ENCODE measurements at regions not wholly inside any gene's neighbourhood (a gene's known extent, or its start where the extent isn't known, plus 50 kb on each side); places are given as distances from the start of the nearest gene placed in this dataset.

GRCh38 chr16:13770436-13770835 is 149.5 kb upstream of the ERCC4 start:
- no peak overlapping the region for H3K4me3 ChIP-seq
- Mint-ChIP-seq H3K27me3 (ENCODE audit: insufficient read depth, low read depth, poor library complexity) (no peaks in the 10 kb centered on the region), H3K27ac (no peak overlapping the region), H3K4me3 (no peak overlapping the region), H3K4me1 (0 out of 3 replicates have a peak, but pooled peaks cover 3% of the 10 kb centered on the region), H3K36me3 (ENCODE audit: low read depth) (0 out of 3 replicates have a peak, but pooled peaks cover 2% of the 10 kb centered on the region), H3K9me3 (peaks cover 2% of the 10 kb centered on the region)
- H3K27ac ChIP-seq (ENCODE audit: low read depth), result no peak overlapping the region
- no peak overlapping the region for H3K4me2 ChIP-seq
- no peak for DNase-seq (ENCODE audit: low spot score)
- TF ChIP-seq ZNF114 (CRISPR knock-in tag; IDR thresholded peaks at IDR 0.05) (no peak), CREB1 (CRISPR knock-in tag; IDR thresholded peaks at IDR 0.05; ENCODE audit: low read depth) (no peak), CTCF (conservative IDR thresholded peaks at IDR 0.05; ENCODE audit: low read depth in 2 of 2) (no peak), ZNF331 (CRISPR knock-in tag; IDR thresholded peaks at IDR 0.05; ENCODE audit: low read depth) (no peak), ETS1 (IDR thresholded peaks at IDR 0.05) (no peak), POLR2AphosphoS5 (IDR thresholded peaks at IDR 0.05; ENCODE audit: low read depth) (no peak), STAT1 (IDR thresholded peaks at IDR 0.05; ENCODE audit: unreplicated experiment) (no peak), EZH2 (IDR thresholded peaks at IDR 0.05; ENCODE audit: low read depth, unreplicated experiment) (no peak), EZH2phosphoT487 (IDR thresholded peaks at IDR 0.05; ENCODE audit: unreplicated experiment) (no peak), JUNB (IDR thresholded peaks at IDR 0.05; ENCODE audit: unreplicated experiment) (no peak), NANOG (IDR thresholded peaks at IDR 0.05; ENCODE audit: borderline replicate concordance) (no peak), REST (IDR thresholded peaks at IDR 0.05; ENCODE audit: unreplicated experiment) (no peak), ZNF462 (CRISPR knock-in tag; IDR thresholded peaks at IDR 0.05) (no peak)
- H3K36me3 ChIP-seq (ENCODE audit: insufficient read depth), result no peaks in the 10 kb centered on the region
- H3K9me2 ChIP-seq (ENCODE audit: insufficient read depth), result 0 out of 2 replicates have a peak, but pooled peaks cover 8% of the 10 kb centered on the region
- H3F3A ChIP-seq (replicated peaks; ENCODE audit: low read depth), result no peaks in the 10 kb centered on the region
- ATAC-seq, result no peak
- H3K27me3 ChIP-seq (ENCODE audit: insufficient read depth), result no peaks in the 10 kb centered on the region
- no peaks in the 10 kb centered on the region for H3K79me2 ChIP-seq (replicated peaks; ENCODE audit: insufficient read depth)
- H4K20me1 ChIP-seq (replicated peaks; ENCODE audit: insufficient read depth), result no peaks in the 10 kb centered on the region; the same call in 1 of the 2 replicates
- no peaks in the 10 kb centered on the region for H3K4me1 ChIP-seq (ENCODE audit: insufficient read depth)
- H2AFZ ChIP-seq, result no peak overlapping the region
